ENCODE measurements at regions not wholly inside any gene's neighbourhood (a gene's known extent, or its start where the extent isn't known, plus 50 kb on each side); places are given as distances from the start of the nearest gene placed in this dataset.
A peak's percentile ranks its signal among the peaks of the same experiment; 100 is the strongest.

DNA sequence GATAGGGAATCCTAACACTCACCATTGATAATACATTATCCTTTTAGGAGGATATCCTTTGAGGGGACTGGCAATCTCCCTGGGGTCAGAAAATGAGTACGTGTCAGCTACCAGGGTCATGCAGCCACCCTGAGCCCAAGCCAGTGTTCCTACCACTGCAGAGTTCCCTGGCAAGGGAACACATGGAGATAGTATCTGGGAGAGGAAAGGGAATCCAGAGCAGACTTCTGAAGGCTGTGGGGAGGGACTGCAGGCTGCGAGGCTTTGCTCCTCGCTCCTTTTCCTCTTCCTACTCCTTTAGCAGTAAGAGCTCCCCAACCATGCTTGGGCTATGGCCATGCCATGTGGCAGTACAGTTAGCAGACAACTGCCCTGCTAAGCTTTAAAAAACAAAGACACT, 62.9 kb upstream of the TJP1 start:
- Histone ChIP-seq H3K27ac (ENCODE audit: low read depth, low read length) (no peak overlapping the region), H3K36me3 (ENCODE audit: insufficient read depth, low read length) (no peaks in the 10 kb centered on the region), H4K20me1 (ENCODE audit: insufficient read depth, low read length) (no peaks in the 10 kb centered on the region), H3K4me3 (ENCODE audit: insufficient read depth, low read depth, low read length) (no peak overlapping the region), H3K79me2 (ENCODE audit: insufficient read depth, low read length) (no peaks in the 10 kb centered on the region), H3K4me2 (ENCODE audit: low read length) (no peak overlapping the region), H3K9me3 (ENCODE audit: insufficient read depth, low read depth, low read length) (no peaks in the 10 kb centered on the region), H3K9ac (ENCODE audit: low read length) (no peak overlapping the region), H3K27me3 (ENCODE audit: insufficient read depth, low read length) (no peaks in the 10 kb centered on the region), H2AFZ (ENCODE audit: low read depth, low read length) (no peak overlapping the region), H3K4me1 (ENCODE audit: insufficient read depth, low read length) (peaks cover 7% of the 10 kb centered on the region)
- Mint-ChIP-seq H3K4me3 (ENCODE audit: unreplicated experiment) (no peak overlapping the region), H3K9me3 (ENCODE audit: unreplicated experiment) (no peaks in the 10 kb centered on the region), H3K36me3 (ENCODE audit: low read depth, unreplicated experiment) (no peaks in the 10 kb centered on the region), H3K4me1 (ENCODE audit: low read depth, unreplicated experiment) (peaks cover 28% of the 10 kb centered on the region), H3K27me3 (ENCODE audit: low read depth, unreplicated experiment) (no peaks in the 10 kb centered on the region), H3K27ac (ENCODE audit: unreplicated experiment) (no peak overlapping the region)
- TF ChIP-seq, protein P1, sequence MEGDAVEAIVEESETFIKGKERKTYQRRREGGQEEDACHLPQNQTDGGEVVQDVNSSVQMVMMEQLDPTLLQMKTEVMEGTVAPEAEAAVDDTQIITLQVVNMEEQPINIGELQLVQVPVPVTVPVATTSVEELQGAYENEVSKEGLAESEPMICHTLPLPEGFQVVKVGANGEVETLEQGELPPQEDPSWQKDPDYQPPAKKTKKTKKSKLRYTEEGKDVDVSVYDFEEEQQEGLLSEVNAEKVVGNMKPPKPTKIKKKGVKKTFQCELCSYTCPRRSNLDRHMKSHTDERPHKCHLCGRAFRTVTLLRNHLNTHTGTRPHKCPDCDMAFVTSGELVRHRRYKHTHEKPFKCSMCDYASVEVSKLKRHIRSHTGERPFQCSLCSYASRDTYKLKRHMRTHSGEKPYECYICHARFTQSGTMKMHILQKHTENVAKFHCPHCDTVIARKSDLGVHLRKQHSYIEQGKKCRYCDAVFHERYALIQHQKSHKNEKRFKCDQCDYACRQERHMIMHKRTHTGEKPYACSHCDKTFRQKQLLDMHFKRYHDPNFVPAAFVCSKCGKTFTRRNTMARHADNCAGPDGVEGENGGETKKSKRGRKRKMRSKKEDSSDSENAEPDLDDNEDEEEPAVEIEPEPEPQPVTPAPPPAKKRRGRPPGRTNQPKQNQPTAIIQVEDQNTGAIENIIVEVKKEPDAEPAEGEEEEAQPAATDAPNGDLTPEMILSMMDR (IDR thresholded peaks at IDR 0.05; ENCODE audit: insufficient read depth, low read depth, low read length): no peak
- TF ChIP-seq EZH2 (IDR thresholded peaks at IDR 0.05; ENCODE audit: insufficient read depth, low read length): no peak
- no peak for DNase-seq (ENCODE audit: low read depth)
- FAIRE-seq: no peak

DNA sequence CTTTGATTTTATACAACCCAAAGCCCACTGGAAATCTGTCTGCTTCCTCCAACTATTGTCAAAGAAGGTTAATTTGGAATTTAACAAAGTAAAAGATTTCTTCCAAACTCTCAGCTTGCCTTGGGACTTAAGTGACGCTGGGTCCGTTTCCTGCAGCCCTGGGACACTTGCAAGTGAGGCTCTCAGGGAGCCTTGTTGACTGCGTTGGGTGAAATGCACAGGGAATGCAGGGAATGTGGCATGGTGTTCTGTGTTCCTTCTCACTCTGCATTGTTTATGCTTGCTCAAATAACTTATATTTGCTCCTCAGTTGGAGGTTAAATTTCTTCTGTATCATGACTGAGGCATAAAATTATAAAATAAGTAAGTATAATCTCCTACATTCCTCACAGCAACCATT, 60.9 kb upstream of the TJP1 start:
- H3K36me3 Mint-ChIP-seq (ENCODE audit: low read depth, unreplicated experiment): no peaks in the 10 kb centered on the region
- H3K9me3 Mint-ChIP-seq (ENCODE audit: unreplicated experiment): no peaks in the 10 kb centered on the region
- no peaks in the 10 kb centered on the region for H3K27me3 Mint-ChIP-seq (ENCODE audit: low read depth, unreplicated experiment)
- Histone ChIP-seq H3K27me3 (ENCODE audit: insufficient read depth, low read length) (no peaks in the 10 kb centered on the region), H3K9ac (ENCODE audit: low read length) (no peak overlapping the region), H4K20me1 (ENCODE audit: insufficient read depth, low read length) (no peaks in the 10 kb centered on the region), H2AFZ (ENCODE audit: low read depth, low read length) (no peak overlapping the region), H3K79me2 (ENCODE audit: insufficient read depth, low read length) (no peaks in the 10 kb centered on the region), H3K36me3 (ENCODE audit: insufficient read depth, low read length) (no peaks in the 10 kb centered on the region), H3K4me2 (ENCODE audit: low read length) (no peak overlapping the region), H3K27ac (ENCODE audit: low read depth, low read length) (no peak overlapping the region), H3K4me1 (ENCODE audit: insufficient read depth, low read length) (no peaks in the 10 kb centered on the region), H3K9me3 (ENCODE audit: insufficient read depth, low read depth, low read length) (no peaks in the 10 kb centered on the region), H3K4me3 (ENCODE audit: insufficient read depth, low read depth, low read length) (no peak overlapping the region)
- no peak for FAIRE-seq
- peak; percentile 8 for DNase-seq (ENCODE audit: low read depth)
- peaks cover 12% of the 10 kb centered on the region for H3K4me1 Mint-ChIP-seq (ENCODE audit: low read depth, unreplicated experiment)
- H3K27ac Mint-ChIP-seq (ENCODE audit: unreplicated experiment): no peak overlapping the region
- TF ChIP-seq, protein P1 (IDR thresholded peaks at IDR 0.05; ENCODE audit: insufficient read depth, low read depth, low read length): no peak
- no peak for TF ChIP-seq EZH2 (IDR thresholded peaks at IDR 0.05; ENCODE audit: insufficient read depth, low read length)
- H3K4me3 Mint-ChIP-seq (ENCODE audit: unreplicated experiment): no peak overlapping the region

DNA sequence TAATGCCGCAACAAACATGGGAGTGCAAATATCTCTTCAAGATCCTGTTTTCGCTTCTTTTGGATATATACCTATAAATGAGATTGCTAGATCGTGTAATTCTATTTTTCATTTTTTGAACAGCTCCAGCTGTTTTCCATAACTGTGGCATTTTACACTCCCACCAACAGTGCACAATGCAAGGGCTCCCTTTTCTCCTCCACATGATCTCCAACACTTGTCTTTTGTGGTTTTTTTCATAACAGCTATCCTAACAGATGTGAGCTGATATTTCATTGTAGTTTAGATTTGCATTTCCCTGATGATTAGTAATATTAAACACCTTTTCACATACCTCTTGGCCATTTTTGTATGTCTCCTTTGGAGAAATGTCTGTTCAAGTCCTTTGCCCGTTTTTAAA, 58.6 kb upstream of the TJP1 start:
- Histone ChIP-seq H3K4me2 (ENCODE audit: low read length) (no peak overlapping the region), H3K9me3 (ENCODE audit: insufficient read depth, low read depth, low read length) (no peaks in the 10 kb centered on the region), H3K27me3 (ENCODE audit: insufficient read depth, low read length) (no peaks in the 10 kb centered on the region), H4K20me1 (ENCODE audit: insufficient read depth, low read length) (no peaks in the 10 kb centered on the region), H3K27ac (ENCODE audit: low read depth, low read length) (no peak overlapping the region), H3K36me3 (ENCODE audit: insufficient read depth, low read length) (no peaks in the 10 kb centered on the region), H3K79me2 (ENCODE audit: insufficient read depth, low read length) (no peaks in the 10 kb centered on the region), H2AFZ (ENCODE audit: low read depth, low read length) (no peak overlapping the region), H3K9ac (ENCODE audit: low read length) (no peak overlapping the region), H3K4me1 (ENCODE audit: insufficient read depth, low read length) (no peaks in the 10 kb centered on the region), H3K4me3 (ENCODE audit: insufficient read depth, low read depth, low read length) (no peak overlapping the region)
- FAIRE-seq (no peak), DNase-seq (ENCODE audit: low read depth) (no peak)
- H3K27ac Mint-ChIP-seq (ENCODE audit: unreplicated experiment): no peak overlapping the region
- no peaks in the 10 kb centered on the region for H3K9me3 Mint-ChIP-seq (ENCODE audit: unreplicated experiment)
- H3K4me1 Mint-ChIP-seq (ENCODE audit: low read depth, unreplicated experiment): peaks cover 12% of the 10 kb centered on the region
- no peak for TF ChIP-seq EZH2 (IDR thresholded peaks at IDR 0.05; ENCODE audit: insufficient read depth, low read length)
- TF ChIP-seq, protein P1 (IDR thresholded peaks at IDR 0.05; ENCODE audit: insufficient read depth, low read depth, low read length): no peak
- H3K27me3 Mint-ChIP-seq (ENCODE audit: low read depth, unreplicated experiment): no peaks in the 10 kb centered on the region
- no peak overlapping the region for H3K4me3 Mint-ChIP-seq (ENCODE audit: unreplicated experiment)
- no peaks in the 10 kb centered on the region for H3K36me3 Mint-ChIP-seq (ENCODE audit: low read depth, unreplicated experiment)

All from astrocyte (in vitro differentiated cells and primary cell).